RWPE2 (cell line): ENCODE measurements at regions not wholly inside any gene's neighbourhood (a gene's known extent, or its start where the extent isn't known, plus 50 kb on each side); places are given as distances from the start of the nearest gene placed in this dataset.

ENCODE experiments used
- ATAC-seq: fragments of 200-7000 bp; cut with Tn5 transposase; 3 replicates; pipeline ENCODE4 v1.9.1; 2021; ENCODE audit warnings: low read depth
- DNase-seq: peaks from one replicate; pipeline ENCODE4 v3.0.0-alpha.2; 2020; ENCODE audit warnings: low spot score
- H3K27ac ChIP-seq: fragments of 450-650 bp; 2 replicates; pipeline ENCODE4 v1.5.1; 2017; ENCODE audit warnings: mild to moderate bottlenecking; ENCODE audit not compliant: poor library complexity, severe bottlenecking
- H3K27me3 ChIP-seq: fragments of 250-450 bp; sonication (Bioruptor Pico); 2 replicates; pipeline ENCODE4 v1.5.1; 2021; ENCODE audit warnings: mild to moderate bottlenecking, moderate library complexity; ENCODE audit not compliant: insufficient read depth, poor library complexity, severe bottlenecking
- H3K36me3 ChIP-seq: fragments of 250-450 bp; sonication (Bioruptor Pico); 2 replicates; pipeline ENCODE4 v1.5.1; 2020; ENCODE audit warnings: low read depth, mild to moderate bottlenecking, moderate library complexity
- H3K4me1 ChIP-seq: fragments of 250-450 bp; sonication (Bioruptor Pico); 2 replicates; pipeline ENCODE4 v1.5.1; 2021; ENCODE audit warnings: mild to moderate bottlenecking, moderate library complexity; ENCODE audit not compliant: insufficient read depth, poor library complexity, severe bottlenecking
- H3K4me3 ChIP-seq: fragments of 250-450 bp; sonication (Bioruptor Pico); 2 replicates; pipeline ENCODE4 v1.5.1; 2021; ENCODE audit warnings: mild to moderate bottlenecking, moderate library complexity; ENCODE audit not compliant: severe bottlenecking
- H3K9me3 ChIP-seq: fragments of 250-450 bp; sonication (Bioruptor Pico); 2 replicates; pipeline ENCODE4 v1.5.1; 2021; ENCODE audit warnings: mild to moderate bottlenecking, moderate library complexity; ENCODE audit not compliant: severe bottlenecking
- CTCF ChIP-seq: fragments of 450-650 bp; IDR thresholded peaks from one replicate; pipeline ENCODE4 v1.5.1; 2017; ENCODE audit warnings: mild to moderate bottlenecking, moderate library complexity; ENCODE audit not compliant: poor library complexity, severe bottlenecking

GRCh38 chr15:57854531-57854930 is 148.0 kb downstream of the POLR2M start:
- Histone ChIP-seq H3K4me3 (no peak overlapping the region), H3K9me3 (no peaks in the 10 kb centered on the region), H3K4me1 (peaks cover 3% of the 10 kb centered on the region), H3K27me3 (no peaks in the 10 kb centered on the region), H3K27ac (no peak overlapping the region), H3K36me3 (no peaks in the 10 kb centered on the region)
- no peak for TF ChIP-seq CTCF
- DNase-seq: no peak
- ATAC-seq: no peak

- no peak for DNase-seq
- H3K27me3 ChIP-seq: no peaks in the 10 kb centered on the region
- no peaks in the 10 kb centered on the region for H3K36me3 ChIP-seq
- H3K4me1 ChIP-seq: peaks cover 3% of the 10 kb centered on the region
- no peak overlapping the region for H3K4me3 ChIP-seq
- TF ChIP-seq CTCF: no peak
- H3K9me3 ChIP-seq: no peaks in the 10 kb centered on the region
- no peak overlapping the region for H3K27ac ChIP-seq
- no peak for ATAC-seq
Observed at GRCh38 chr15:57857871-57858270, 151.4 kb downstream of the POLR2M start.

- Histone ChIP-seq H3K27ac (no peak overlapping the region), H3K36me3 (no peaks in the 10 kb centered on the region), H3K27me3 (no peaks in the 10 kb centered on the region), H3K4me1 (peaks cover 3% of the 10 kb centered on the region), H3K9me3 (no peaks in the 10 kb centered on the region), H3K4me3 (no peak overlapping the region)
- ATAC-seq (peak; percentile 65), DNase-seq (no peak)
- no peak for TF ChIP-seq CTCF
Observed at GRCh38 chr15:57859130-57859685, 152.7 kb downstream of the POLR2M start.

- TF ChIP-seq CTCF: peak; percentile 99
Observed at GRCh38 chr15:57861034-57861638, 154.6 kb downstream of the POLR2M start.

More at GRCh38 chr15:57861034-57861638, 154.6 kb downstream of the POLR2M start:
- DNase-seq (no peak), ATAC-seq (peak; percentile 40; the same call in 1 of the 3 replicates)
- Histone ChIP-seq H3K36me3 (no peaks in the 10 kb centered on the region), H3K4me3 (no peak overlapping the region), H3K27ac (no peak overlapping the region), H3K27me3 (no peaks in the 10 kb centered on the region), H3K4me1 (peaks cover 3% of the 10 kb centered on the region), H3K9me3 (no peaks in the 10 kb centered on the region)
